GM10248 (cell line): ENCODE measurements at regions not wholly inside any gene's neighbourhood (a gene's known extent, or its start where the extent isn't known, plus 50 kb on each side); places are given as distances from the start of the nearest gene placed in this dataset.
"Not testable (repeated sequence)": the region's sequence is repeated elsewhere in the genome, so short reads cannot be mapped to it uniquely, and the experiment has no call there.

Experiments used
- CTCF ChIA-PET: fragments of 300-600 bp; sonication (Branson Sonifier 250); formaldehyde crosslinking; extraction: SDS; loops from one replicate; lab custom pipeline; 2021; ENCODE audit warnings: antibody characterized with exemption; lab: Yijun Ruan, JAX
- POLR2A ChIA-PET: fragments of 350-650 bp; sonication (Branson Sonifier 250); formaldehyde crosslinking; extraction: SDS; loops from one replicate; lab custom pipeline; 2020; ENCODE audit warnings: antibody characterized with exemption; lab: Yijun Ruan, JAX
- DNase-seq: peaks from one replicate; pipeline ENCODE4 v3.0.0; 2012; ENCODE audit errors: extremely low spot score
- CTCF ChIP-seq: IDR thresholded peaks from 2 replicates; pipeline ENCODE4 v1.5.1; 2012; ENCODE audit warnings: mild to moderate bottlenecking, low read depth; ENCODE audit errors: extremely low read depth, missing control alignments, control extremely low read depth

- CTCF ChIA-PET = interaction anchor here (1.2 to 1.4 kb wide), 2 partner anchors 9 to 12 kb away, joined by 3 read pairs; no protein-coding TSS in a partner anchor
Observed at GRCh38 chr16:85204242-85205010, 92.2 kb upstream of the CIBAR2 start.

GRCh38 chr16:85205257-85205656 is 93.0 kb upstream of the CIBAR2 start:
- POLR2A ChIA-PET, DNase-seq: not testable (repeated sequence)
- CTCF ChIA-PET = interaction anchor here (1.2 to 1.7 kb wide), 2 partner anchors 10 to 11 kb away, joined by 3 read pairs; no protein-coding TSS in a partner anchor

More at GRCh38 chr16:85204242-85205010, 92.2 kb upstream of the CIBAR2 start:
- DNase-seq = no peak
- POLR2A ChIA-PET = no interaction called here
- no peak for TF ChIP-seq CTCF

GRCh38 chr16:85205747-85206471 is 93.6 kb upstream of the CIBAR2 start:
- TF ChIP-seq CTCF = no peak
- ChIA-PET CTCF (interaction anchor here (1.7 kb wide), 1 partner anchor 10 kb away, joined by 3 read pairs; no protein-coding TSS in a partner anchor), POLR2A (no interaction called here)
- DNase-seq = no peak

- ChIA-PET CTCF (interaction anchor here (1.7 kb wide), 1 partner anchor 10 kb away, joined by 3 read pairs; no protein-coding TSS in a partner anchor), POLR2A (no interaction called here)
- TF ChIP-seq CTCF = no peak
- no peak for DNase-seq
Observed at GRCh38 chr16:85206472-85207356, 94.4 kb upstream of the CIBAR2 start.

GRCh38 chr16:85207357-85207921 is 95.2 kb upstream of the CIBAR2 start:
- ChIA-PET POLR2A (no interaction called here), CTCF (no interaction called here)
- TF ChIP-seq CTCF = no peak
- no peak for DNase-seq

- TF ChIP-seq CTCF = no peak
- ChIA-PET CTCF (interaction anchor here (0.8 kb wide), 1 partner anchor 93 kb away, joined by 3 read pairs; no protein-coding TSS in a partner anchor), POLR2A (no interaction called here)
- no peak for DNase-seq
Observed at GRCh38 chr16:85208181-85208580, 95.9 kb upstream of the CIBAR2 start.
